Neuronal stem cell (in vitro differentiated cells): ENCODE measurements at regions not wholly inside any gene's neighbourhood (a gene's known extent, or its start where the extent isn't known, plus 50 kb on each side); places are given as distances from the start of the nearest gene placed in this dataset.

Source experiments
- DNase-seq: peaks from one replicate; pipeline ENCODE4 v3.0.0-alpha.2; 2013; ENCODE audit warnings: low spot score
- H2AFZ ChIP-seq: one replicate; pipeline ENCODE4 v1.6.1; 2013; ENCODE audit warnings: mild to moderate bottlenecking, low read length, inconsistent platforms
- H2AK5ac ChIP-seq: 2 replicates; pipeline ENCODE4 v1.6.1; 2013; ENCODE audit warnings: low read depth, mild to moderate bottlenecking, inconsistent platforms, low read length, moderate library complexity, mixed read lengths
- H2BK120ac ChIP-seq: 2 replicates; pipeline ENCODE4 v1.6.1; 2013; ENCODE audit warnings: low read depth, mild to moderate bottlenecking, inconsistent platforms, low read length, moderate library complexity, mixed read lengths
- H2BK12ac ChIP-seq: one replicate; pipeline ENCODE4 v1.6.1; 2013; ENCODE audit warnings: low read length, inconsistent platforms
- H2BK15ac ChIP-seq: 2 replicates; pipeline ENCODE4 v1.6.1; 2013; ENCODE audit warnings: mild to moderate bottlenecking, low read length, inconsistent platforms, mixed read lengths
- H2BK5ac ChIP-seq: one replicate; pipeline ENCODE4 v1.6.1; 2013; ENCODE audit warnings: inconsistent platforms, mild to moderate bottlenecking, low read length, moderate library complexity
- H3K14ac ChIP-seq: one replicate; pipeline ENCODE4 v1.6.1; 2013; ENCODE audit warnings: low read length, inconsistent platforms
- H3K18ac ChIP-seq: 2 replicates; pipeline ENCODE4 v1.6.1; 2013; ENCODE audit warnings: low read length, inconsistent platforms
- H3K23ac ChIP-seq: 2 replicates; pipeline ENCODE4 v1.6.1; 2013; ENCODE audit warnings: low read depth, mild to moderate bottlenecking, mixed read lengths, low read length, inconsistent platforms; ENCODE audit not compliant: poor library complexity
- H3K27ac ChIP-seq: replicated peaks from 3 replicates; pipeline ENCODE4 v1.5.1; 2013; ENCODE audit warnings: low read length, inconsistent platforms
- H3K27me3 ChIP-seq, 3 experiments: 2 replicates each; pipeline ENCODE4 v1.6.1; 2013; ENCODE audit warnings: low read length in 3 of 3, mild to moderate bottlenecking in 2 of 3, inconsistent platforms in 1 of 3, low read depth in 1 of 3, mixed read lengths in 1 of 3, moderate library complexity in 1 of 3; ENCODE audit not compliant: control insufficient read depth in 3 of 3, insufficient read depth in 3 of 3
- H3K36me3 ChIP-seq, 2 donors: replicated peaks in 1 of 2; 2 replicates each; pipeline ENCODE4 v1.6.1; 2013; ENCODE audit warnings: low read length in 2 of 2; ENCODE audit not compliant: control insufficient read depth in 2 of 2, insufficient read depth in 2 of 2
- H3K4ac ChIP-seq: 2 replicates; pipeline ENCODE4 v1.6.1; 2013; ENCODE audit warnings: inconsistent platforms, mild to moderate bottlenecking, low read length, moderate library complexity
- H3K4me1 ChIP-seq, 2 donors: 1 replicate in 1 of 2; 2 replicates in 1 of 2; pipeline ENCODE4 v1.6.1; 2013; ENCODE audit warnings: low read length in 2 of 2, low read depth in 1 of 2; ENCODE audit not compliant: control insufficient read depth in 2 of 2, insufficient read depth in 1 of 2
- H3K4me2 ChIP-seq: one replicate; pipeline ENCODE4 v1.6.1; 2013; ENCODE audit warnings: mild to moderate bottlenecking, low read length, inconsistent platforms; ENCODE audit not compliant: insufficient read depth, poor library complexity, severe bottlenecking
- H3K4me3 ChIP-seq, 2 donors: 2 replicates each; pipeline ENCODE4 v1.5.1; 2013; ENCODE audit warnings: low read length in 2 of 2, mild to moderate bottlenecking in 2 of 2, inconsistent platforms in 1 of 2, moderate library complexity in 1 of 2
- H3K79me1 ChIP-seq: one replicate; pipeline ENCODE4 v1.6.1; 2013; ENCODE audit warnings: low read depth, mild to moderate bottlenecking, inconsistent platforms, low read length, moderate library complexity
- H3K9ac ChIP-seq: one replicate; pipeline ENCODE4 v1.6.1; 2013; ENCODE audit warnings: mild to moderate bottlenecking, low read depth, low read length, inconsistent platforms; ENCODE audit not compliant: poor library complexity
- H3K9me3 ChIP-seq, 2 donors: replicated peaks in 1 of 2; 2 replicates each; pipeline versions ENCODE3 to v1.6.1; 2013; ENCODE audit warnings: low read length in 2 of 2, mild to moderate bottlenecking in 2 of 2, inconsistent platforms in 1 of 2, low read depth in 1 of 2, mixed read lengths in 1 of 2, moderate library complexity in 1 of 2; ENCODE audit not compliant: control insufficient read depth in 2 of 2, insufficient read depth in 1 of 2
- H4K8ac ChIP-seq: one replicate; pipeline ENCODE4 v1.6.1; 2013; ENCODE audit warnings: low read depth, mild to moderate bottlenecking, inconsistent platforms, low read length, moderate library complexity
- H4K91ac ChIP-seq: one replicate; pipeline ENCODE4 v1.6.1; 2013; ENCODE audit warnings: low read length, low read depth, mild to moderate bottlenecking, inconsistent platforms; ENCODE audit not compliant: poor library complexity
- WGBS, 2 donors: extraction: QIAGEN DNeasy Blood & Tissue Kit; methylation state at CpG; one replicate each; pipeline ENCODE4 v1.1.7; 2013; ENCODE audit warnings: missing lambda C conversion rate in 2 of 2, mixed read lengths in 1 of 2; ENCODE audit not compliant: insufficient read length in 2 of 2, insufficient replicate concordance in 1 of 2; ENCODE audit errors: extremely low coverage in 2 of 2; 5-methylcytosine and 5-hydroxymethylcytosine counted together

GRCh38 chr2:18721038-18721922, 131.9 kb upstream of the NT5C1B start:
- Histone ChIP-seq H2AFZ (no peak overlapping the region), H3K9me3 (no peaks in the 10 kb centered on the region), H3K23ac (no peak overlapping the region), H3K4me2 (no peak overlapping the region), H2AK5ac (no peak overlapping the region), H2BK120ac (no peak overlapping the region), H3K27me3 (no peaks in the 10 kb centered on the region), H2BK12ac (no peak overlapping the region), H2BK5ac (no peak overlapping the region), H3K18ac (no peak overlapping the region), H4K91ac (no peak overlapping the region), H3K4me1 (no peaks in the 10 kb centered on the region), H3K27ac (no peak overlapping the region), H3K14ac (no peak overlapping the region), H4K8ac (no peak overlapping the region), H3K4ac (no peak overlapping the region), H3K4me3 (no peak overlapping the region), H3K36me3 (no peaks in the 10 kb centered on the region), H2BK15ac (no peak overlapping the region), H3K79me1 (no peaks in the 10 kb centered on the region), H3K9ac (no peak overlapping the region)
- no peak for DNase-seq
- WGBS, 2 donors = no CpG with 5 or more reads among the region's 10 CpGs

GRCh38 chr2:18719978-18720775, 130.8 kb upstream of the NT5C1B start:
- no peaks in the 10 kb centered on the region for H3K79me1 ChIP-seq
- H2BK12ac ChIP-seq = no peak overlapping the region
- no peak overlapping the region for H3K18ac ChIP-seq
- H2BK5ac ChIP-seq = no peak overlapping the region
- no peak overlapping the region for H3K27ac ChIP-seq
- H3K4me2 ChIP-seq = no peak overlapping the region
- H2BK120ac ChIP-seq = no peak overlapping the region
- DNase-seq = no peak
- no peaks in the 10 kb centered on the region for H3K36me3 ChIP-seq
- H3K27me3 ChIP-seq = no peaks in the 10 kb centered on the region
- no peak overlapping the region for H3K9ac ChIP-seq
- H3K23ac ChIP-seq = no peak overlapping the region
- H2BK15ac ChIP-seq = no peak overlapping the region
- H3K14ac ChIP-seq = no peak overlapping the region
- H2AK5ac ChIP-seq = no peak overlapping the region
- H3K4ac ChIP-seq = no peak overlapping the region
- no peak overlapping the region for H2AFZ ChIP-seq
- H3K4me3 ChIP-seq = no peak overlapping the region
- H3K9me3 ChIP-seq = no peaks in the 10 kb centered on the region
- no peaks in the 10 kb centered on the region for H3K4me1 ChIP-seq
- no CpG with 5 or more reads among the region's 4 CpGs for WGBS, 2 donors
- no peak overlapping the region for H4K91ac ChIP-seq
- H4K8ac ChIP-seq = no peak overlapping the region

- Histone ChIP-seq H3K4me1 (no peaks in the 10 kb centered on the region), H3K27me3 (no peaks in the 10 kb centered on the region)
- no peak for DNase-seq
Measured at GRCh38 chr2:18708203-18708715, 118.9 kb upstream of the NT5C1B start.

GRCh38 chr2:18706001-18706400, 116.6 kb upstream of the NT5C1B start:
- Histone ChIP-seq H3K23ac (no peak overlapping the region), H3K9ac (no peak overlapping the region), H2BK15ac (no peak overlapping the region), H3K27ac (no peak overlapping the region), H2BK5ac (no peak overlapping the region), H2AFZ (no peak overlapping the region), H2AK5ac (no peak overlapping the region), H2BK12ac (no peak overlapping the region), H3K79me1 (no peaks in the 10 kb centered on the region), H3K36me3 (no peaks in the 10 kb centered on the region), H3K4me2 (no peak overlapping the region), H3K18ac (no peak overlapping the region), H4K8ac (no peak overlapping the region), H3K27me3 (no peaks in the 10 kb centered on the region), H3K14ac (no peak overlapping the region), H3K4ac (no peak overlapping the region), H3K9me3 (no peaks in the 10 kb centered on the region), H3K4me3 (no peak overlapping the region), H2BK120ac (no peak overlapping the region), H4K91ac (no peak overlapping the region), H3K4me1 (no peaks in the 10 kb centered on the region)
- WGBS, 2 donors = no CpG with 5 or more reads among the region's 2 CpGs
- DNase-seq = no peak

More at GRCh38 chr2:18708203-18708715, 118.9 kb upstream of the NT5C1B start:
- no peak overlapping the region for H3K4ac ChIP-seq
- H4K8ac ChIP-seq = no peak overlapping the region
- H3K27ac ChIP-seq = no peak overlapping the region
- H2AFZ ChIP-seq = no peak overlapping the region
- no peak overlapping the region for H4K91ac ChIP-seq
- no peak overlapping the region for H3K14ac ChIP-seq
- WGBS, 2 donors = no CpG with 5 or more reads among the region's 1 CpG
- no peaks in the 10 kb centered on the region for H3K36me3 ChIP-seq
- H3K18ac ChIP-seq = no peak overlapping the region
- no peak overlapping the region for H2BK12ac ChIP-seq
- no peak overlapping the region for H3K9ac ChIP-seq
- H2BK120ac ChIP-seq = no peak overlapping the region
- no peak overlapping the region for H2AK5ac ChIP-seq
- H3K4me3 ChIP-seq = no peak overlapping the region
- H3K9me3 ChIP-seq = no peaks in the 10 kb centered on the region
- H2BK15ac ChIP-seq = no peak overlapping the region
- no peak overlapping the region for H3K23ac ChIP-seq
- no peak overlapping the region for H3K4me2 ChIP-seq
- H2BK5ac ChIP-seq = no peak overlapping the region
- H3K79me1 ChIP-seq = no peaks in the 10 kb centered on the region
